SK-N-MC (cell line): ENCODE measurements at regions not wholly inside any gene's neighbourhood (a gene's known extent, or its start where the extent isn't known, plus 50 kb on each side); places are given as distances from the start of the nearest gene placed in this dataset.

ENCODE experiments used
- EZH2 ChIP-seq: fragments of 200-600 bp; sonication (generic); IDR thresholded peaks from one replicate; pipeline ENCODE4 v1.6.1; 2017; ENCODE audit warnings: antibody characterized with exemption
- POLR2AphosphoS5 ChIP-seq: IDR thresholded peaks from 2 replicates; pipeline ENCODE4 v1.6.1; 2012; ENCODE audit warnings: mild to moderate bottlenecking, low read depth, low read length, borderline replicate concordance

DNA sequence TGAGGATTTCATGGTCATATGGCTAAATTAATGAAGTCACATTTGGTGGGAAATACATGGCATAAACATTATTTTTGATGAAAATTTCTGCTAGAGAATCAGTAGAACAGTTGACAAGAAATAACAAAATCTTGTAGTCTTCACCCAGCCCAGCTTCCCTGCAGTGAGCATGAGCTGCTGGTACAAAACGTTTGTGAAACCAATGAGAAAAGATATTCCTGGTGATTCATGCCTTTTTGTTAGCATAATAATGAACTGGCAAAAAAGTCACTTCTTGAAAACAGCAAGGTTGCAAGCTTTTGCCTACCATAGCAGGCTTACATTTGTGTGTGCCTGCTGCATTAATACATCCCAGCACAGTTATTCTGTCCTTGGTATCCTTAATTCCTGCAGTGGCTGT is 475.9 kb upstream of the HTR2A start:
- no peak for TF ChIP-seq EZH2
- TF ChIP-seq POLR2AphosphoS5, result no peak
